IPS-20b (cell line): ENCODE measurements at regions not wholly inside any gene's neighbourhood (a gene's known extent, or its start where the extent isn't known, plus 50 kb on each side); places are given as distances from the start of the nearest gene placed in this dataset.

Experiments
- H3K27ac ChIP-seq: one replicate; pipeline ENCODE4 v1.5.1; 2013; ENCODE audit warnings: low read length
- H3K27me3 ChIP-seq: 2 replicates; pipeline ENCODE4 v1.6.1; 2013; ENCODE audit warnings: mild to moderate bottlenecking, low read length, inconsistent platforms; ENCODE audit not compliant: insufficient read depth
- H3K36me3 ChIP-seq: 2 replicates; pipeline ENCODE4 v1.6.1; 2013; ENCODE audit warnings: low read depth, mild to moderate bottlenecking, inconsistent platforms, low read length, moderate library complexity; ENCODE audit not compliant: insufficient read depth
- H3K4me1 ChIP-seq: 2 replicates; pipeline ENCODE4 v1.6.1; 2013; ENCODE audit warnings: mild to moderate bottlenecking, control low read depth, inconsistent platforms, low read length, moderate library complexity; ENCODE audit not compliant: insufficient read depth
- H3K4me3 ChIP-seq: 2 replicates; pipeline ENCODE4 v1.5.1; 2013; ENCODE audit warnings: mild to moderate bottlenecking, low read length, inconsistent platforms
- H3K9ac ChIP-seq: 2 replicates; pipeline ENCODE4 v1.6.1; 2013; ENCODE audit warnings: low read depth, mild to moderate bottlenecking, inconsistent platforms, low read length, moderate library complexity
- H3K9me3 ChIP-seq: 2 replicates; pipeline ENCODE4 v1.6.1; 2013; ENCODE audit warnings: mild to moderate bottlenecking, low read depth, low read length, inconsistent platforms; ENCODE audit not compliant: insufficient read depth

DNA sequence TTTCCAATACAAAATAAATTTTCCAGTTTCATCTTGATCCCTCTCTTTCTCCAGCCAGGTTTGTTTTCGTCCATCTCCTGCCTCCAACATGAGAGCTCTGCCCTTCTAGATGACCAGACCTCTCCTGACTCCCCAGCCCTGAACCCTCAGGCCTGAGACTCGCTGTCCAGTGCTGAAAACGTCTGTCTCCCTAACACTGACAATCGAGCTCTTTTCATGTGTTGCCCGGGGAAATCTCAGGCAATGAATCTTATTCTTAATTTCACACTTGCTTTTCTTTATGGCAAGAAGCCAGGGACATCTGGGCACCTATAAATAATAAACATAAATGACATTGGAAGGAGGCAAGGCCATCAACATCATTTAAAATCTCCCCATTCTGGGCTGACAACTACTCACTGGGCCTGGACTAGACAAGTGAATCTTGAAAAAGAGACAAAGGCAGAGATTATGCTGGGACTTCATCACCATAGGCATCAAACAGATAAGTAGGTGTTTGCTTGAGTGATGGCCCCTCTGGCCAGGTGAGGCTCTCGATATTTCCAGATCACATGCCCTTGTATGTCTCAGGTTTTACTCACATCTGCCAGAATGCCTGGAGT, 274.5 kb upstream of the B3GAT1 start:
- Histone ChIP-seq H3K9ac (no peak overlapping the region), H3K36me3 (no peaks in the 10 kb centered on the region), H3K27ac (no peak overlapping the region), H3K4me3 (no peak overlapping the region), H3K9me3 (no peaks in the 10 kb centered on the region), H3K27me3 (no peaks in the 10 kb centered on the region), H3K4me1 (peaks cover 10% of the 10 kb centered on the region; the same call in 1 of the 2 replicates)

DNA sequence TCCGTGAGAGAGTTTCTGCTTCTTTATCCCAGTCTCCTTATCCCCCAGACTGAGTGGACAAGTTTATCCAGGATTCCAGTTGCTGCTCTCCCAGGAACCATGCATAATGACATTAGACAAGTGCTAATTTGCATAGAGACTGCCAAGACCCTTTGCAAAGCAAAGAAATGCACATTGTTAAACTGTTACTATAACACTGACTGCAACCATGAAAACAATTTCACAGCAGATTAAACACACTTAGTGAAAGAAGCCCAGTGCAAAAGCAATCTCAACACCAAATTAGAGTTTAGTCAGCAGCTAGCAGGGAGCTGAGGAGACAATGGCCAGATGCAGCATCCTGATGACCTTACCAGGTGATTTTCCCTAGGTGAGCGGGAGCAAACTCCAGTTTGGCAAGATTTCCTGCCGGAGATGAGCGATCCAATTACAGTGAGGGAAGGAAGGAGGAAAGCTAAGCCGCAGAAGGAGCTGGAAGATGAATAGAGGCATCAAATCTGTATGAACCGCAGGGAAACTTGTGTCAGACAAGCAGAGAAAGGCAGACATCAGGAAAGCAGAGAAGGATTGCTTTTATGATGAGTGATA, 273.8 kb upstream of the B3GAT1 start:
- H3K27me3 ChIP-seq: no peaks in the 10 kb centered on the region
- H3K36me3 ChIP-seq: no peaks in the 10 kb centered on the region
- no peak overlapping the region for H3K4me3 ChIP-seq
- H3K9me3 ChIP-seq: no peaks in the 10 kb centered on the region
- H3K27ac ChIP-seq: no peak overlapping the region
- H3K9ac ChIP-seq: no peak overlapping the region
- H3K4me1 ChIP-seq: peaks cover 10% of the 10 kb centered on the region; the same call in 1 of the 2 replicates

GRCh38 chr11:134684576-134684975, 272.5 kb upstream of the B3GAT1 start:
- no peaks in the 10 kb centered on the region for H3K9me3 ChIP-seq
- no peaks in the 10 kb centered on the region for H3K27me3 ChIP-seq
- no peak overlapping the region for H3K27ac ChIP-seq
- H3K36me3 ChIP-seq: no peaks in the 10 kb centered on the region
- H3K4me1 ChIP-seq: peaks cover 10% of the 10 kb centered on the region; the same call in 1 of the 2 replicates
- no peak overlapping the region for H3K4me3 ChIP-seq
- H3K9ac ChIP-seq: no peak overlapping the region

GRCh38 chr11:134683860-134684259, 271.8 kb upstream of the B3GAT1 start:
- Histone ChIP-seq H3K27me3 (no peaks in the 10 kb centered on the region), H3K4me1 (peaks cover 10% of the 10 kb centered on the region; the same call in 1 of the 2 replicates), H3K9ac (no peak overlapping the region), H3K9me3 (no peaks in the 10 kb centered on the region), H3K4me3 (no peak overlapping the region), H3K27ac (no peak overlapping the region), H3K36me3 (no peaks in the 10 kb centered on the region)

DNA sequence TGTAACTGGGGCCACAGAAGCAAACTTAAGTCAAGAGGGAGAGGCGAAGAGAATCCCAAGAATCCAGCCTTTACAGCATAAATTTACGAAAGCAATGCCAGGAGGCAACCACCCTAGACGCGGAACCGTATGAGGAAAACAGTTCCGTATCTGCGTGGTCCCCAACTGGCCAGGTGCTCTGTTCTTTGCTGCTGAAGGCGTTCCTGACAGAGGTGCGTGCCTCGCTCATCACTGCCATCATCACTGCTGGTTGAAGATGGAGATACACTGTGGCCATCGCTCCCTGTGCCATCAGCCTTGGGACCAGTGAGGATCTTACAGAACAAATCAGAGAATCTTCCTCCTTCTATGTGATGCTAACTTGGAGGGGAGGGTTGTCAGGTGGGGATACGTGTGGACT, 270.5 kb upstream of the B3GAT1 start:
- Histone ChIP-seq H3K9ac (no peak overlapping the region), H3K27ac (no peak overlapping the region), H3K27me3 (no peaks in the 10 kb centered on the region), H3K4me1 (peaks cover 10% of the 10 kb centered on the region; the same call in 1 of the 2 replicates), H3K9me3 (no peaks in the 10 kb centered on the region), H3K4me3 (no peak overlapping the region), H3K36me3 (no peaks in the 10 kb centered on the region)

- no peaks in the 10 kb centered on the region for H3K36me3 ChIP-seq
- no peaks in the 10 kb centered on the region for H3K9me3 ChIP-seq
- no peaks in the 10 kb centered on the region for H3K27me3 ChIP-seq
- H3K4me3 ChIP-seq: no peak overlapping the region
- no peak overlapping the region for H3K27ac ChIP-seq
- no peaks in the 10 kb centered on the region for H3K4me1 ChIP-seq
- H3K9ac ChIP-seq: no peak overlapping the region
Observed at GRCh38 chr11:134679592-134679991, 267.6 kb upstream of the B3GAT1 start.

DNA sequence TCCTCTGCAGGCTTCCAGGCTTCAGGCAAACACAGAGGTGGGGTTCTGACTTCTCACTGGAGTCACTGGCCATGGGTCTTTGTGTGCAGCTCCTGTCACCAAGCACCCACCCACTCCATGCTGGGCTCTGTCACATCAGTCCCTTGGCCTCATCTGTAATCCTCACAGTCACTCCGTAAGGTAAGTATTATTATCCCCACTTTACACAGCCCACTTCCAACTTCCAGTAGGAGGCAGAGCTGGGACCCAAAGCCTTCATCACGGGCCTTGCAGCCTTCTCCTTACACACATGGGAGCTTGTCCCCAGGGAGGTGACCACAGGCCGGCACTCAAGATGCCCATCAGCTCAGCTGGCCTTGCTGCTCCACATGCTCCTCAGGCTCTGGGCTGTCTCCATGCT, 266.7 kb upstream of the B3GAT1 start:
- H3K27ac ChIP-seq: no peak overlapping the region
- no peaks in the 10 kb centered on the region for H3K36me3 ChIP-seq
- H3K9me3 ChIP-seq: no peaks in the 10 kb centered on the region
- H3K4me3 ChIP-seq: no peak overlapping the region
- H3K4me1 ChIP-seq: no peaks in the 10 kb centered on the region
- no peak overlapping the region for H3K9ac ChIP-seq
- no peaks in the 10 kb centered on the region for H3K27me3 ChIP-seq

GRCh38 chr11:134677891-134678551, 266.0 kb upstream of the B3GAT1 start:
- no peaks in the 10 kb centered on the region for H3K36me3 ChIP-seq
- no peak overlapping the region for H3K4me3 ChIP-seq
- no peaks in the 10 kb centered on the region for H3K9me3 ChIP-seq
- no peak overlapping the region for H3K27ac ChIP-seq
- no peaks in the 10 kb centered on the region for H3K4me1 ChIP-seq
- no peaks in the 10 kb centered on the region for H3K27me3 ChIP-seq
- no peak overlapping the region for H3K9ac ChIP-seq

DNA sequence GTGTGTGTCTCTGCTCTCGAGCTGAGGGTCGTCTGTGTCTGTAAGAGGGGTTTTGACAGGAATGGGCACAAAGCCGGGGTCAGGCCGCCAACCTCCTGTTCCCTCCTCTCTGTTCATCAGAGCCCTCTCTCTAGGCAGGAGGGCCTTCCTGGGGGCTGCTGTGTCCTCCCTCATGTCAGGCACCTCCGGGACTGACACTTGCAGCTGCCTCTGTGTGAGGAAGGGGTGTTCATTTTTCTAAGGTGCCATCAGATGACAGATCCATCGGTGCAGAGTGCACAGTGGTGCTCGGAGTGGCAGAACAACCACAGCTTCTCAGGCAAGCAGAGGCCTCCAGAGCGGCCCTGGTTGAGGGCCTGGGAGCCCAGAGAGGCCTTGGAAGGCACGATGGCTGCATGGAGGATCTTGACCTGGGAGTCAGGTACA, 265.4 kb upstream of the B3GAT1 start:
- no peak overlapping the region for H3K9ac ChIP-seq
- H3K27me3 ChIP-seq: no peaks in the 10 kb centered on the region
- no peaks in the 10 kb centered on the region for H3K4me1 ChIP-seq
- H3K36me3 ChIP-seq: no peaks in the 10 kb centered on the region
- no peak overlapping the region for H3K27ac ChIP-seq
- no peaks in the 10 kb centered on the region for H3K9me3 ChIP-seq
- no peak overlapping the region for H3K4me3 ChIP-seq

GRCh38 chr11:134676516-134677287, 264.7 kb upstream of the B3GAT1 start:
- no peaks in the 10 kb centered on the region for H3K4me1 ChIP-seq

GRCh38 chr11:134675983-134676382, 263.9 kb upstream of the B3GAT1 start:
- H3K27me3 ChIP-seq: peaks cover 11% of the 10 kb centered on the region
- no peak overlapping the region for H3K9ac ChIP-seq
- no peak overlapping the region for H3K4me3 ChIP-seq
- H3K4me1 ChIP-seq: no peaks in the 10 kb centered on the region
- H3K36me3 ChIP-seq: no peaks in the 10 kb centered on the region
- no peak overlapping the region for H3K27ac ChIP-seq
- H3K9me3 ChIP-seq: no peaks in the 10 kb centered on the region

More at GRCh38 chr11:134676516-134677287, 264.7 kb upstream of the B3GAT1 start:
- Histone ChIP-seq H3K9ac (no peak overlapping the region), H3K4me3 (no peak overlapping the region), H3K9me3 (no peaks in the 10 kb centered on the region), H3K27ac (no peak overlapping the region), H3K36me3 (no peaks in the 10 kb centered on the region), H3K27me3 (peaks cover 4% of the 10 kb centered on the region; the same call in 1 of the 2 replicates)
